Ovary (tissue), 7 donors: ENCODE measurements at regions not wholly inside any gene's neighbourhood (a gene's known extent, or its start where the extent isn't known, plus 50 kb on each side); places are given as distances from the start of the nearest gene placed in this dataset.

Source experiments
- DNase-seq, 5 donors: peaks; one replicate each; pipeline ENCODE4 v3.0.0-alpha.2; 2019 to 2020
- H3K27ac ChIP-seq, 2 donors: fragments of 200-600 bp; one replicate each; pipeline versions ENCODE4 v1.5.1 to v1.8.0; 2019 to 2022
- H3K27me3 ChIP-seq: fragments of 200-600 bp; one replicate; pipeline ENCODE4 v1.8.0; 2022
- H3K36me3 ChIP-seq: fragments of 200-600 bp; sonication (generic); one replicate; pipeline ENCODE4 v1.5.1; 2019
- H3K4me1 ChIP-seq: one replicate; pipeline ENCODE4 v1.8.1; 2013; ENCODE audit warnings: mild to moderate bottlenecking, moderate library complexity; ENCODE audit not compliant: insufficient read depth
- H3K4me3 ChIP-seq: fragments of 200-600 bp; sonication (generic); one replicate; pipeline ENCODE4 v1.5.1; 2017
- H3K9me3 ChIP-seq, 2 donors: fragments of 200-600 bp in 1 of 2; sonication (generic) in 1 of 2; one replicate each; pipeline versions ENCODE4 v1.5.1 to v1.8.1; 2013 to 2019; ENCODE audit warnings: mild to moderate bottlenecking in 1 of 2, moderate library complexity in 1 of 2
- EP300 ChIP-seq: sonication (generic); formaldehyde crosslinking; IDR thresholded peaks from one replicate; pipeline ENCODE4 v1.6.1; 2017; ENCODE audit warnings: antibody characterized with exemption
- POLR2A ChIP-seq: fragments of 450-650 bp; IDR thresholded peaks from one replicate; pipeline ENCODE4 v1.6.1; 2017; ENCODE audit warnings: antibody characterized with exemption, mild to moderate bottlenecking, moderate library complexity
- WGBS, 3 donors: extraction: QIAGEN DNeasy Blood & Tissue Kit in 1 of 3; methylation state at CpG; one replicate each; pipeline versions ENCODE4 v1.1.5 to v1.1.7; 2013 to 2017; 5-methylcytosine and 5-hydroxymethylcytosine counted together
- intact Hi-C, 4 donors: fragments of 100-400 bp; cut with DNase I; formaldehyde crosslinking; loops; one replicate each; pipeline versions ENCODE4 v1.11.0 to v1.15.1; 2022 to 2023
- TF ChIP-seq, protein P1 (sequence below), 3 donors: fragments of 450-650 bp in 2 of 3; fragments of 200-600 bp in 1 of 3; IDR thresholded peaks; one replicate each; pipeline versions ENCODE4 v1.5.1 to v1.8.0; 2016 to 2022; ENCODE audit warnings: antibody characterized with exemption in 3 of 3, mild to moderate bottlenecking in 1 of 3
- donor health status: DM: no; HTN: no; CAD: no; lungs with moderate emphysema.
- donor health status: DM: no; HTN: no; CAD: no.
- donor health status: Bipolar disorder and iron deficiency.
- donor health status: DM: no; HTN: no; CAD: no.
- donor health status: DM: yes; HTN: yes; CAD: no.

DNA sequence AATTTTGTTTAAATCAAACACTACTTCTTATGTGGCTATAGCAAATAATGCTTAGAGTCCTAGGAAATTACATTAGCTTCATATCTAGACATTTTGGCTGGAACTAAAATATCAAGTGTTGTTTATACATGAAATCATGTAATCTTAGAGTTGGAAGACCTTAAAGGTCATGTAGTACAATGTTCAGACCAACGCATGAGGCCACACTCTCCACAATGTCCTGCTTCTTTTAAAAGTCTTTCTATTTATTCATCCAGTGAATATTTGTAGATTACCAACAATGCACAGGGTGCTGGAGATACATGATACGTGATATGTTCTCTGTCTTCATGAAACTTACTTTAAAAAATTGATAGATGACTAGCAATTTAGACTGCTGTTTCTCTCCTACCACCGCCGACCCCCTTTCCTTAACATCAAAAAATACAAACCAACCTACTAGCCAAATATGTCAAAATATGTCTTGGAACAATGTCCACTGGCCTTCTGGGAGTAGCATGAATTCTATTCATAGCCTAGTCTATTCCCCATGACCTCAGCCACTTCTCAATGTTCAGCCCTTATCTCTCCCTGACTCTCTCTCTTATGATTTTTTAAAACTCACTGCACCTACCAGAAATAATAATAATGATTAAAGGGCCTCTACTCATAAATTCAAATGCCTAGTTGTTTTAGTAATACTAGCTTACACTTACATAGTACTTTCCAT, 59.5 kb upstream of the CAV2 start:
- Histone ChIP-seq H3K36me3 (no peaks in the 10 kb centered on the region), H3K27ac (no peak overlapping the region), H3K4me3 (no peak overlapping the region), H3K9me3 (no peaks in the 10 kb centered on the region), H3K27me3 (no peaks in the 10 kb centered on the region), H3K4me1 (no peaks in the 10 kb centered on the region)
- WGBS, 3 donors = 63 to 79% (median 75%) methylated on average over 4 of the region's 4 CpGs
- no peak for DNase-seq
- intact Hi-C loops = loop anchor here in 2 of 4 donors (10.0 kb wide), 1 partner anchor 85 kb away; the partner anchor contains the start of gene CAV1 (in 2 of the 2)
- TF ChIP-seq, protein P1, sequence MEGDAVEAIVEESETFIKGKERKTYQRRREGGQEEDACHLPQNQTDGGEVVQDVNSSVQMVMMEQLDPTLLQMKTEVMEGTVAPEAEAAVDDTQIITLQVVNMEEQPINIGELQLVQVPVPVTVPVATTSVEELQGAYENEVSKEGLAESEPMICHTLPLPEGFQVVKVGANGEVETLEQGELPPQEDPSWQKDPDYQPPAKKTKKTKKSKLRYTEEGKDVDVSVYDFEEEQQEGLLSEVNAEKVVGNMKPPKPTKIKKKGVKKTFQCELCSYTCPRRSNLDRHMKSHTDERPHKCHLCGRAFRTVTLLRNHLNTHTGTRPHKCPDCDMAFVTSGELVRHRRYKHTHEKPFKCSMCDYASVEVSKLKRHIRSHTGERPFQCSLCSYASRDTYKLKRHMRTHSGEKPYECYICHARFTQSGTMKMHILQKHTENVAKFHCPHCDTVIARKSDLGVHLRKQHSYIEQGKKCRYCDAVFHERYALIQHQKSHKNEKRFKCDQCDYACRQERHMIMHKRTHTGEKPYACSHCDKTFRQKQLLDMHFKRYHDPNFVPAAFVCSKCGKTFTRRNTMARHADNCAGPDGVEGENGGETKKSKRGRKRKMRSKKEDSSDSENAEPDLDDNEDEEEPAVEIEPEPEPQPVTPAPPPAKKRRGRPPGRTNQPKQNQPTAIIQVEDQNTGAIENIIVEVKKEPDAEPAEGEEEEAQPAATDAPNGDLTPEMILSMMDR (IDR thresholded peaks at IDR 0.05) = no peak
- TF ChIP-seq EP300 = no peak
- TF ChIP-seq POLR2A = no peak

DNA sequence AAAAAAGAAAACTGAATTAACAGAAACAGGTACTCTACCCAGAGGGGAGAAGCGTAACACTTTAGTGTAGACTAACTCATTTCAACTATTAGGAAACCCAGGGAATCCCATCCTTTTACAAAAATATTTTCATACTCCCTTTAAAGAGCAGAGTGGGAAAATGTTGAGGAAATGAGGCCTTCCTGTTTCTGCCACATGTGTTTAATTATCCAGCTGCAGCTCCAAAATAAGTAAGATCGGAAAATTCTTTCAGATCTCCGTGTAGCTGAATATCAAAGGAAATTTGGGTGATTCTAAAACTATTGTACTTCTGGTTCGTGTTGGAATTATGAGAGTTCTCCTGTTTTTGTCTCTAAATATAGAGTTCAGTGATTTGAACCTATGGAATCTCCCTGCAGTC, 58.0 kb upstream of the CAV2 start:
- no peak for TF ChIP-seq EP300
- TF ChIP-seq POLR2A = no peak
- TF ChIP-seq, protein P1 (IDR thresholded peaks at IDR 0.05) = no peak
- H3K9me3 ChIP-seq = no peaks in the 10 kb centered on the region
- WGBS, 3 donors = 21 to 32% (median 31%) methylated on average over 4 of the region's 4 CpGs
- no peak overlapping the region for H3K27ac ChIP-seq
- intact Hi-C loops = loop anchor here in 2 of 4 donors (10.0 kb wide), 1 partner anchor 83 kb away; the partner anchor contains the start of gene CAV1 (in 2 of the 2)
- H3K4me3 ChIP-seq = no peak overlapping the region
- DNase-seq = no peak
- H3K36me3 ChIP-seq = no peaks in the 10 kb centered on the region
- H3K27me3 ChIP-seq = no peaks in the 10 kb centered on the region
- H3K4me1 ChIP-seq = no peaks in the 10 kb centered on the region

DNA sequence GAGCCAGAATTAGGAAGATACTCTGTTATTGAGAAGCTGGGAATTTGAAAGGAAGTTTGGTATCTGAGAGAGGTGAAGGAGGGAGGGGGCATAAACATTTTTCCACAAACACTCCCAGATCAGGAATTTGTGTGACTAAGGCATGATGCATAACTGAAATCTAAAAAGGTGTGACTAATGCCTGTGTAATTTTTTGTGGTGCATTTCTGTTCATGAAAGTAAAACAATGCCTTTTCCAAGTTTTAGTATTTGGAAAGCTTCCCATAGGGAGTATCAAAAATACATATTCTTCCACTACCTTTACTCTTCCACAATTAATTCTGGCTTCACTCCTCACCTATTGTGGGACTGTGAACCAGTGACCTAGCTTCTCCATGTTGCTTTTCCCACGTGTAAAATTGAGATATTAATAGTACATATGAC, 56.4 kb upstream of the CAV2 start:
- H3K4me1 ChIP-seq = peaks cover 2% of the 10 kb centered on the region
- intact Hi-C loops = loop anchor here in 2 of 4 donors (10.0 kb wide), 1 partner anchor 82 kb away; the partner anchor contains the start of gene CAV1 (in 2 of the 2)

DNA sequence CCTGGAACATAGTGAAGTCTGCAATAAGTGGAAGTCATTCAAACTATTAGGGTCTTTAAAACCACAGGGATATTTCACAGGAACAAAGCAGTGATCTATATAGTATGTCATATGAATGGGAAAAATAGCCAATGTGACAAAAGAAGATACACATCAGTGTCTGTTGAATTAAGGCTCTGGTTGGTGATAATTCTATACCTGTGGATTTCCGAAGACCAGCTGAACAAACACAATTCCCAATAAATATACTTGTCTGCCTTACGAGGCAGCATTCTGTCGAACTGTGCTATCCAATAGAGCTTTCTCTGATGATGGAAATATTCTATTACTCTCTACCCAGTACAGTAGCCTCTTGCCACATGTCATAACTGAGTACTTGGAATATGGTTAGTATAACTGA, 55.9 kb upstream of the CAV2 start:
- intact Hi-C loops = loop anchor here in 2 of 4 donors (10.0 kb wide), 1 partner anchor 81 kb away; the partner anchor contains the start of gene CAV1 (in 2 of the 2)
- Histone ChIP-seq H3K27ac (no peak overlapping the region), H3K36me3 (no peaks in the 10 kb centered on the region), H3K4me1 (peaks cover 2% of the 10 kb centered on the region), H3K4me3 (no peak overlapping the region), H3K27me3 (no peaks in the 10 kb centered on the region), H3K9me3 (no peaks in the 10 kb centered on the region)
- 91 to 94% (median 93%) methylated on average over 3 of the region's 3 CpGs for WGBS, 3 donors
- no peak for DNase-seq
- TF ChIP-seq, protein P1 (IDR thresholded peaks at IDR 0.05) = no peak
- TF ChIP-seq EP300 = no peak
- no peak for TF ChIP-seq POLR2A

More for the DNA sequence above, 56.4 kb upstream of the CAV2 start:
- no peak for DNase-seq
- TF ChIP-seq, protein P1 (IDR thresholded peaks at IDR 0.05) = no peak
- TF ChIP-seq EP300 (no peak), POLR2A (no peak)
- H3K36me3 ChIP-seq = no peaks in the 10 kb centered on the region
- H3K27ac ChIP-seq = no peak overlapping the region
- 7 to 18% (median 14%) methylated on average over 1 of the region's 1 CpG for WGBS, 3 donors
- H3K4me3 ChIP-seq = no peak overlapping the region
- no peaks in the 10 kb centered on the region for H3K9me3 ChIP-seq
- H3K27me3 ChIP-seq = no peaks in the 10 kb centered on the region
